Erythroblast (primary cell): ENCODE measurements at regions not wholly inside any gene's neighbourhood (a gene's known extent, or its start where the extent isn't known, plus 50 kb on each side); places are given as distances from the start of the nearest gene placed in this dataset.

Experiments used
- GATA1 ChIP-seq: IDR thresholded peaks from 2 replicates; pipeline ENCODE4 v1.6.1; 2011; ENCODE audit warnings: low read depth, mild to moderate bottlenecking, control low read depth, low read length, moderate library complexity
- POLR2A ChIP-seq: IDR thresholded peaks from 2 replicates; pipeline ENCODE4 v1.6.1; 2011; ENCODE audit warnings: mild to moderate bottlenecking, low read length

- TF ChIP-seq POLR2A (no peak), GATA1 (no peak)
These were observed 312.6 kb downstream of the IPMK start for GRCh38 chr10:57955076-57955475.
